Motor neuron (in vitro differentiated cells): ENCODE measurements at regions not wholly inside any gene's neighbourhood (a gene's known extent, or its start where the extent isn't known, plus 50 kb on each side); places are given as distances from the start of the nearest gene placed in this dataset.
A peak's percentile ranks its signal among the peaks of the same experiment; 100 is the strongest.
"Not testable (repeated sequence)": the region's sequence is repeated elsewhere in the genome, so short reads cannot be mapped to it uniquely, and the experiment has no call there.

Source experiments
- ATAC-seq, 8 experiments: fragments of 200-7000 bp; cut with Tn5 transposase; replicated peaks in 6 of 8; 2 replicates each; pipeline ENCODE4 v1.8.0; 2021; ENCODE audit warnings: mild to moderate bottlenecking in 8 of 8, moderate library complexity in 8 of 8
- H3K27ac ChIP-seq, 2 donors: fragments of 250-450 bp; sonication (Bioruptor Pico); 2 replicates each; pipeline ENCODE4 v1.9.0; 2021; ENCODE audit warnings: antibody characterized with exemption in 2 of 2, mild to moderate bottlenecking in 2 of 2, moderate library complexity in 1 of 2
- H3K4me1 ChIP-seq, 2 donors: fragments of 250-450 bp; sonication (Bioruptor Pico); replicated peaks in 1 of 2; 2 replicates each; pipeline ENCODE4 v1.6.1; 2021; ENCODE audit warnings: antibody characterized with exemption in 2 of 2, mild to moderate bottlenecking in 2 of 2, moderate library complexity in 1 of 2
- H3K4me3 ChIP-seq, 5 donors: fragments of 250-450 bp; sonication (Bioruptor Pico); 2 replicates each; pipeline ENCODE4 v1.9.0; 2021; ENCODE audit warnings: antibody characterized with exemption in 5 of 5, mild to moderate bottlenecking in 5 of 5, moderate library complexity in 4 of 5
- WGBS, 10 experiments: fragments of 450-650 bp; shearing (Covaris generic); methylation state at CpG; one replicate each; pipeline ENCODE4 v1.0.0; 2022; 5-methylcytosine and 5-hydroxymethylcytosine counted together
- in situ Hi-C, 9 experiments: fragments of 400-800 bp; cut with MboI; loops; one replicate each; pipeline ENCODE4 v1.15.0; 2021; ENCODE audit warnings: low sequenced_read_pairs in 9 of 9, low pct_unique_long_range_greater_than_20kb in 2 of 9; ENCODE audit not compliant: unreplicated experiment in 9 of 9

DNA sequence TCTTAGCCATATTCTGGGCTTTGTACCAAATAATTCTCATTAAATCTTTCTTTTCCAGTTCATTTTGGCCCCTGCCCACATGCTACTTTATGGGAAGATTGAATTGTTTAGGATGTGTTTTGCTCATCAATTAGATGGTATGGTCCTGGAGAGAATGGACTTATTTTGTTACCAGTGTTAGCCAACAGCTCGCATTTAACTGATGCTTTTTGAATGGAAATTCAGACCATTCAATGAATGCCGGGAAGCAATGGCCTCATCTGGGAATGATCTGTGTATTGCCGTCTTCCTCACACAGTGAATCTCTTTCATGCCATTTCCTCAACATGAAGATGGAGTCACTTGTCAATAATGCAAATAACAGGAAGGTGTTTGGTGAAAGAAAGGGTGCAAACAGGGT, 370.6 kb upstream of the PIK3R1 start:
- no peak overlapping the region for H3K4me3 ChIP-seq

DNA sequence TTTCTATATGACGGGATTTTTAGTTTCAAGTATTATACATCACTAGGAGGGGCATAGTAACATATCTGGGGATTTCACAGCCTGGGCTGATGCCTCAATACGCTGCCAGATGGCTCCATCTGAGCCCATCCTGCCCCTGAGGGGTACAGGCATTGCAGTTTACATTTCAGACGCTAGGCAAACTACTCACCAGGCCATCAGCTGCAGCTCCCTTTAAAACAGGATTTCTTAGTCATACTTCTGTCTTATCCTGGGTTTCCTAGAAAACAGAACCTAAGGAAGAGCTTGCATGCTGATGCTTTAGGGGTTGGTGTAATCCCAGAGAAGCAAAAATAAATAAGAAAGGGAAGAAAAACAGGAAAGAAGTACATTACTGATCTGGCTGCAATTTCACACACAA, 372.8 kb upstream of the PIK3R1 start:
- no peak overlapping the region for H3K27ac ChIP-seq
- in situ Hi-C loops, result no loop called here
- 0 to 100% (median 60%) methylated on average over 1 to 3 of the region's 3 CpGs; no CpG with 5 or more reads in 1 of the 10 experiments for WGBS, 10 experiments
- H3K4me1 ChIP-seq, result peaks cover 4 to 10% of the 10 kb centered on the region in 2 donors
- peak in 3 of 8 experiments; percentile 98 to 100 (median 98) for ATAC-seq
- no peak overlapping the region for H3K4me3 ChIP-seq

More for the DNA sequence above, 370.6 kb upstream of the PIK3R1 start:
- Histone ChIP-seq H3K4me1 (peaks cover 4 to 10% of the 10 kb centered on the region in 2 donors), H3K27ac (no peak overlapping the region)
- ATAC-seq, result peak in 1 of 8 experiments; percentile 21
- in situ Hi-C loops, result no loop called here
- WGBS, 10 experiments, result 3 to 72% (median 39%) methylated on average over 1 to 3 of the region's 3 CpGs

DNA sequence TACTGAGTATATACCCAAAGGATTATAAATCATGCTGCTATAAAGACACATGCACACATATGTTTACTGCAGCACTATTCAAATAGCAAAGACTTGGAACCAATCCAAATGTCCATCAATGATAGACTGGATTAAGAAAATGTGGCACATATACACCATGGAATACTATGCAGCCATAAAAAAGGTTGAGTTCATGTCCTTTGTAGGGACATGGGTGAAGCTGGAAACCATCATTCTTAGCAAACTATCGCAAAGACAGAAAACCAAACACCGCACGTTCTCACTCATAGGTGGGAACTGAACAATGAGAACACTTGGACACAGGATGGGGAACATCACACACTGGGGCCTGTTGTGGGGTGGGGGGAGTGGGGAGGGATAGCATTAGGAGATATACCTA, 378.3 kb upstream of the PIK3R1 start:
- ATAC-seq, H3K4me3 ChIP-seq, in situ Hi-C loops, H3K4me1 ChIP-seq, H3K27ac ChIP-seq: not testable (repeated sequence)
- 100% methylated on average over 1 of the region's 3 CpGs; no CpG with 5 or more reads in 8 of the 10 experiments for WGBS, 10 experiments

DNA sequence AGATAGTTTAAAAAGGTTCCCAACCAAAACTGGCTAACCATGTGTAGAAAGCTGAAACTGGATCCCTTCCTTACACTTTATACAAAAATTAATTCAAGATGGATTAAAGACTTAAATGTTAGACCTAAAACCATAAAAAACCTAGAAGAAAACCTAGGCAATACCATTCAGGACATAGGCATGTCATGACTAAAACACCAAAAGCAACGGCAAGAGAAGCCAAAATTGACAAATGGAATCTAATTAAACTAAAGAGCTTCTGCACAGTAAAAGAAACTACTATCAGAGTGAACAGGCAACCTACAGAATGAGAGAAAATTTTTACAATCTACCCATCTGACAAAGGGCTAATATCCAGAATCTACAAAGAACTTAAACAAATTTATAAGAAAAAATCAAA, 379.1 kb upstream of the PIK3R1 start:
- H3K4me3 ChIP-seq, ATAC-seq, in situ Hi-C loops, H3K27ac ChIP-seq: not testable (repeated sequence)
- peaks cover 6 to 12% of the 10 kb centered on the region in 2 donors for H3K4me1 ChIP-seq
- WGBS, 10 experiments, result 0 to 100% (median 20%) methylated on average over 1 of the region's 1 CpG; no CpG with 5 or more reads in 5 of the 10 experiments

GRCh38 chr5:67831048-67831447, 384.5 kb upstream of the PIK3R1 start:
- ATAC-seq, result no peak

DNA sequence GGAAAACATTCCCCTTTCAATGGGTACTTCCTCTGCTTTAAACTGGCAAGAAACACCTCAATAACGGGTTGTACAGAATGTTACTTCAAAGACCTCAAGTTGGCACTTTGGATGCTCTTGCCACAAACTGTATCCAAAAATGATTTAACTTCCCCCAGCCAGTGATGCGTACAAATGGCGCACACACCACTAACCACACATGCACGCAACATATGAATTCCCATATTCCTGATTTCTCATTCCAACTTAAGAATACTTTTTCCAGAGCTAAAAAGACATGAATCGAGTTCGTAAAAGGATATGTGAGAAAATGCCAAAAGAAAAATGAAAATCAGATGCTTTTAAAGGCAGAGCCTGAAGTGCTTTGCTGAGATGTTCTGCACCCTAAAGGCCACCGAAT, 388.0 kb upstream of the PIK3R1 start:
- peaks cover 11 to 15% of the 10 kb centered on the region in 2 donors for H3K4me1 ChIP-seq
- whole genome bisulfite sequencing, 10 experiments, result 6 to 100% (median 89%) methylated on average over 1 to 7 of the region's 7 CpGs; no CpG with 5 or more reads in 1 of the 10 experiments
- no peak for ATAC-seq
- in situ Hi-C loops, result no loop called here
- no peak overlapping the region for H3K27ac ChIP-seq
- no peak overlapping the region for H3K4me3 ChIP-seq

More at GRCh38 chr5:67831048-67831447, 384.5 kb upstream of the PIK3R1 start:
- whole genome bisulfite sequencing, 10 experiments, result 40 to 100% (median 63%) methylated on average over 1 of the region's 1 CpG; no CpG with 5 or more reads in 2 of the 10 experiments
- no peak overlapping the region for H3K4me3 ChIP-seq
- peaks cover 13 to 19% of the 10 kb centered on the region in 2 donors for H3K4me1 ChIP-seq
- H3K27ac ChIP-seq, result no peak overlapping the region
- in situ Hi-C loops, result no loop called here

DNA sequence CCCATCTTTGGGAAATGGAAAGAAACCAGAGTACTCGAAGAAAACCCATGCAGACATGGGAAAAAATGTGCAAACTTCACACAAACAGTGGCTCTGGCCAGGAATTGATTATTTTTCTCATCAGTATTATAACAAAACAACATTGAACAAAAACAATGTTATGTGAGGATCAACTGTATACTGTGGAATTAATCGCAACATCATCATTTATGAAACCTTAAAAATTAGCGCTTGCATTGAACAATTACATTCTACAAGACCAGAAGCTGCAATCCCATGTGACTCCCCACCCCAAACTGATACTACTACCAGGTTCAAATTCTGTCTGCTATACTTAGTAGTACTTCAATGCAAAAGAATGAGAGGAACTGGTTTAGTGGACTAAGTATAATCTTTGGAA, 390.7 kb upstream of the PIK3R1 start:
- WGBS, 10 experiments, result 58 to 100% (median 93%) methylated on average over 2 to 3 of the region's 3 CpGs; no CpG with 5 or more reads in 1 of the 10 experiments
- in situ Hi-C loops, result no loop called here
- H3K4me1 ChIP-seq, result no peaks in the 10 kb centered on the region
- no peak for ATAC-seq
- no peak overlapping the region for H3K4me3 ChIP-seq
- H3K27ac ChIP-seq, result no peak overlapping the region

DNA sequence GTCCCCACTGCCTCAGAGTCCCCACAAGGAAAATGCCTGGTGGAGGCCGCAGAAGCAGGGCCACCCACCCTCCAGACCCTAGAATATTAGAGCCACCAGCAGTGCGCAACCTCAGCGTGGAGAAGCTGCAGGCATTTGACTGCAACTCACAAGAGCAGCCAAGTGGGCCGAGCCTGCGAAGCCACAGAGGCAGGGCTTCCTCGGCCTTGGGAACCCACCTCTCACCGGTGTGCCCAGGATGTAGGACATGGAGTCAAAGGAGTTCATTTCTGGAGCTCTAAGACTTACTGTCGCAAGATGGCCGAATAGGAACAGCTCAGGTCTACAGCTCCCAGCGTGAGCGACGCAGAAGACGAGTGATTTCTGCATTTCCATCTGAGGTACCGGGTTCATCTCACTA, 397.9 kb upstream of the PIK3R1 start:
- 0 to 91% (median 52%) methylated on average over 1 to 4 of the region's 14 CpGs; no CpG with 5 or more reads in 4 of the 10 experiments for WGBS, 10 experiments
- H3K4me3 ChIP-seq, result peak overlapping the region; percentile 11 to 45 (median 34)
- in situ Hi-C loops, result no loop called here
- H3K27ac ChIP-seq, result peak overlapping the region; percentile 61 to 72
- H3K4me1 ChIP-seq, result peaks cover 12 to 16% of the 10 kb centered on the region in 2 donors
- ATAC-seq, result peak in 5 of 8 experiments; percentile 38 to 89 (median 81)

DNA sequence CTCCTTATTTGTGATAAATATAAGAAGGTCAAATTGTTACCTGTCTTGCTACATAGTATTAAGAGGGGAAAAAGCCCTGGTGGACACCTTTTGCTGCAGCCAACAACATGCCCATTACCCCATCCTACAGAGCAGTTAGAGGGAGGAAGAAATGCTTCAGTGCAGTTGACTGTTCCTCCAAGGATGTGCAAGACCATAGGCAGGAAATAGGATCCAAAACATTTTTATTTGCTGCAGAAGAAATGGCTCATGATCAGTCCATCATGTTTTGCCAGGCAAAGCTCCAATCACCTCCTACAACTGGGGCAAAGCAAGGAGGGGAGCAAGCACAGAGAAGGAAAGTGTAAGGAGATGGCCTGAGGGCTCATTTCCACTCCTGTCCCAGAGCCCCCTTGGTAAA, 399.1 kb upstream of the PIK3R1 start:
- peaks cover 12 to 16% of the 10 kb centered on the region in 2 donors for H3K4me1 ChIP-seq
- no peak overlapping the region for H3K27ac ChIP-seq
- peak in 1 of 8 experiments; percentile 11 for ATAC-seq
- peak overlapping the region in 3 of 5 donors; percentile 29 to 45 (median 34) for H3K4me3 ChIP-seq
- in situ Hi-C loops, result no loop called here

- ATAC-seq, result peak in 6 of 8 experiments; percentile 34 to 94 (median 49)
- Histone ChIP-seq H3K4me3 (no peak overlapping the region), H3K4me1 (peaks cover 12 to 16% of the 10 kb centered on the region in 2 donors), H3K27ac (no peak overlapping the region)
- 29 to 91% (median 72%) methylated on average over 3 to 9 of the region's 10 CpGs for WGBS, 10 experiments
- in situ Hi-C loops, result no loop called here
Observed at GRCh38 chr5:67815455-67816391, 399.8 kb upstream of the PIK3R1 start.

- in situ Hi-C loops, result no loop called here
- no peak overlapping the region for H3K4me3 ChIP-seq
- no peak overlapping the region for H3K27ac ChIP-seq
- ATAC-seq, result no peak
- WGBS, 10 experiments, result 19 to 100% (median 81%) methylated on average over 2 to 3 of the region's 3 CpGs; no CpG with 5 or more reads in 1 of the 10 experiments
- peaks cover 12 to 16% of the 10 kb centered on the region in 2 donors for H3K4me1 ChIP-seq
Observed at GRCh38 chr5:67814569-67815311, 400.8 kb upstream of the PIK3R1 start.

GRCh38 chr5:67813877-67814539, 401.5 kb upstream of the PIK3R1 start:
- in situ Hi-C loops, result no loop called here
- whole genome bisulfite sequencing, 10 experiments, result 65 to 100% (median 93%) methylated on average over 4 to 6 of the region's 6 CpGs
- ATAC-seq, result no peak

More at GRCh38 chr5:67813877-67814539, 401.5 kb upstream of the PIK3R1 start:
- H3K4me1 ChIP-seq, result peaks cover 12 to 16% of the 10 kb centered on the region in 2 donors
- H3K4me3 ChIP-seq, result no peak overlapping the region
- no peak overlapping the region for H3K27ac ChIP-seq
